ENCODE measurements at regions not wholly inside any gene's neighbourhood (a gene's known extent, or its start where the extent isn't known, plus 50 kb on each side); places are given as distances from the start of the nearest gene placed in this dataset.

DNA sequence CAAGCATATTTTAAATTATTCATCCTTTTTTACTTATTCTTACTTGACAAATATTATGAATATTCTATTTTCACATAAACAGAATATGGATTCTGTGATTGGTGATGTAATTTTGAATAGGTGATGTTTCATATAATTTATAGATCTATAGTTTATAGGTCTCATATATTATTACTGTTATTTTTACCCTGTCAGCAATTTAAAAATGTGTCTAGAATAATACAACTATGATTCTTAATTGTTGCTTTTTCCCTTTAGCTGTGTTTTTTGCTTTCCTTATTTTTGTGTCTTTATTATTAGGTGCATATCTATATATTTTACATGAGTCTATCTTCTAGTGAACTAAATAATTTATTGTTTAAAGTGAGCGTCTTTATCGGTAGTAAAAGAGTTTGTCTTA is 226.7 kb upstream of the FSIP2 start:
- TF ChIP-seq, protein P1, sequence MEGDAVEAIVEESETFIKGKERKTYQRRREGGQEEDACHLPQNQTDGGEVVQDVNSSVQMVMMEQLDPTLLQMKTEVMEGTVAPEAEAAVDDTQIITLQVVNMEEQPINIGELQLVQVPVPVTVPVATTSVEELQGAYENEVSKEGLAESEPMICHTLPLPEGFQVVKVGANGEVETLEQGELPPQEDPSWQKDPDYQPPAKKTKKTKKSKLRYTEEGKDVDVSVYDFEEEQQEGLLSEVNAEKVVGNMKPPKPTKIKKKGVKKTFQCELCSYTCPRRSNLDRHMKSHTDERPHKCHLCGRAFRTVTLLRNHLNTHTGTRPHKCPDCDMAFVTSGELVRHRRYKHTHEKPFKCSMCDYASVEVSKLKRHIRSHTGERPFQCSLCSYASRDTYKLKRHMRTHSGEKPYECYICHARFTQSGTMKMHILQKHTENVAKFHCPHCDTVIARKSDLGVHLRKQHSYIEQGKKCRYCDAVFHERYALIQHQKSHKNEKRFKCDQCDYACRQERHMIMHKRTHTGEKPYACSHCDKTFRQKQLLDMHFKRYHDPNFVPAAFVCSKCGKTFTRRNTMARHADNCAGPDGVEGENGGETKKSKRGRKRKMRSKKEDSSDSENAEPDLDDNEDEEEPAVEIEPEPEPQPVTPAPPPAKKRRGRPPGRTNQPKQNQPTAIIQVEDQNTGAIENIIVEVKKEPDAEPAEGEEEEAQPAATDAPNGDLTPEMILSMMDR (IDR thresholded peaks at IDR 0.05 in 2 of 3, conservative IDR thresholded peaks at IDR 0.05 in 1 of 3; ENCODE audit: borderline replicate concordance in 1 of 3, insufficient read depth in 1 of 3, low read depth in 2 of 3, low read length in 2 of 3): no peak
- TF ChIP-seq POLR2AphosphoS5 (IDR thresholded peaks at IDR 0.05; ENCODE audit: low read depth, low read length) (no peak), POLR2A (IDR thresholded peaks at IDR 0.05; ENCODE audit: borderline replicate concordance, extremely low read depth, insufficient read depth, insufficient read length) (no peak), SP1 (IDR thresholded peaks at IDR 0.05; ENCODE audit: low read depth) (no peak), TCF7L2 (IDR thresholded peaks at IDR 0.05; ENCODE audit: borderline replicate concordance, extremely low read depth, insufficient read depth, insufficient read length) (no peak), ZFX (IDR thresholded peaks at IDR 0.05) (no peak)

Data from HCT116 (cell line).